Fibroblast of peridontal ligament (primary cell): ENCODE measurements at regions not wholly inside any gene's neighbourhood (a gene's known extent, or its start where the extent isn't known, plus 50 kb on each side); places are given as distances from the start of the nearest gene placed in this dataset.
"Not testable (repeated sequence)": the region's sequence is repeated elsewhere in the genome, so short reads cannot be mapped to it uniquely, and the experiment has no call there.

Experiments used
- DNase-seq: peaks from one replicate; pipeline ENCODE4 v3.0.0-alpha.2; 2010; ENCODE audit errors: extremely low read depth

DNA sequence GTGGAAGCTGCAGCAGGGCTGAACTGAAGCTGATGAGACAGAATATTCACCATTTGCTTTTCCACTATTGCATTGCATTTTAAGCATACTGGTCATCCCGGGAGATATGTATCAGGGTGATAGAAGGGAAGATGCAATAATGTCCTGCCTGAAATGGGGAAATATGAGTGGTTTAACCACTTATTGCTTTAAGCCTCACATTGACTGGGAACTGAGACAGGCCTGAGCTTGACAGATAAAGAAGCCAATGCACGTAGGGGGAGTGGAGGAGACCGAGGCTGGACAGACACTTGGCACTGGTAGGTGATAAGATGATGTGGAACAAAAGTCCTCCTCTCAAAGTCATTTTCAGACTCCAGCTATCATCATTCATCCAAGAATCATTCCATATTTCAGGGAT, 911.7 kb upstream of the NCAM2 start:
- no peak for DNase-seq

DNA sequence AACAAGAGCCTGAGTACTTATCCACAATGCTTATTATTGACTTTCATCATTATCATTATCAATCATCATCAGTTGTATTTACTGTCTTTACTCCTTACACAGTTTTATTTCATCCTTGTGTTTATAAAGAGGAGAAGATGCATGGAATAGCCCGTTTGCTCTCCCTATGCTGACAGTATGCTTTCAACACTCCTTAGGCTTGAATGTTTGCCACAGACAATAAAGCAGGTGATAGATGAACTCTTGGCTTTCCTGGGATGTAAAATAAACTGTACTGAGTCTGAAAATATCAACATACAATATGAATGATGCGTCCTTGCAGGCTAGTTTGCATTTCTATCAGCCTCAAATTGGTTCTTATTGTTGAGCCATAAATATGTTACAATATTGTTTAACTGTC, 891.8 kb upstream of the NCAM2 start:
- DNase-seq = no peak

DNA sequence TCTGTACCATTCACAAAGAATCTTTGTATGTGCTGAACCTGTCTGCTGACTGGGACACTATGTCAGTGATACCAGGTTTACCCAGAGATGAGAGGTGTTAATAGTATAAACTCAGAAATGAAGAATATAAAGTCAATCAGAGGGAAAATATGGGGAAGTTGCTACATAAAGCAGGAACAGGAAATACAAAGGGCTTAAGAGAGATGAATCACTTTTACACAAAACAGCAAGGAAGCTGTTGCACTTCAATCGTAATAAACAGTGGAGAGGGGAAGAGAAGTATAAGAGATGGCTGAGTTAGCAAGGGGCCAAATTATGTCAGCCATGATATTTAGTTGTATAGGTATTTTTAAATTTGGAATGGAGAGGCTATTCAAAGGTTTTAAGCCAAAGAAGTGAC, 890.2 kb upstream of the NCAM2 start:
- DNase-seq = no peak

DNA sequence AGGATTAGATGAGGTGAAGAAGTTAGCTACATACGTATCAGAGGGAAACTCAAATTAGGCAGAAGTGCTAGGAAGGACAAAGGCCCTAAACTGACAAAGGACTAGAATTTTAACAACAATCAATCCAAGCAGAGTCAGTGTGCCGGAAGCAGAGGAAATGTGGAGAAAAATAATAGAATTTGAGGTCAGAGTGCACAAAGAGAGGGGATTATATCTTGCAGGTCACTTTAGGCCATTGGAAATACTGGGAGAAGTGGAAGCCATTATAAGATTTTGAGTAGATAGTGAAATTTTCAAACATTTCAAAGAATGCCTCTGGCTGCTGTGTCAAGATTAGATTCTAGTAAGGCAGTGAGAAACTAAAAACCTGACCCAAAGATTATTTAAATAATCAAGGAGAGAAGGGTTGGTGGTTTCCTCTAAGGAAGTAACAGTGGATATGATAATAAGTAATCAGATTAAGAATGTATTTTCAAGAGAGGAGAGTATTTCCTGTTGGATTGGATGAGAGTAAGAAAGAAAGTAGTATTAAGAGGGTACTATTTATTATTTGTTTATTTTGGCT, 889.2 kb upstream of the NCAM2 start:
- no peak for DNase-seq

DNA sequence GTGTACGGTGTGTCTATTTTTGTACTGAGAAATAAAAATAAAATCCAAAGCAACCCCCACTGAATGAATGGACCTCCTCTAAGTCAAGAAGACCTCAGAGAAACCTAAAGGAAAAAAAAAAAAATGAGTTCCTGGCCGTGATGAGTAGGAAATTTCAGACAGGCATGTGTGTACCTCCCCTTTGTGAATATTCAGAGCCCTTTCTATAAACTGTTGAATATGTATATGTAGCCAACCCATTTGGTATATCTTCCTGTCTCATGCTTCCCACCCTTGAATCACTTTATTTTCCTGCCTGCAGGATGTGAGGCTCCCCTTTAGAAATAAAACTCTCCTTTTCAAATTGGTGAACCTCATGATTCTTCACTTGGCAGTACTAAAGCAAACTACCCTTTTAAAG, 887.8 kb upstream of the NCAM2 start:
- DNase-seq = no peak

DNA sequence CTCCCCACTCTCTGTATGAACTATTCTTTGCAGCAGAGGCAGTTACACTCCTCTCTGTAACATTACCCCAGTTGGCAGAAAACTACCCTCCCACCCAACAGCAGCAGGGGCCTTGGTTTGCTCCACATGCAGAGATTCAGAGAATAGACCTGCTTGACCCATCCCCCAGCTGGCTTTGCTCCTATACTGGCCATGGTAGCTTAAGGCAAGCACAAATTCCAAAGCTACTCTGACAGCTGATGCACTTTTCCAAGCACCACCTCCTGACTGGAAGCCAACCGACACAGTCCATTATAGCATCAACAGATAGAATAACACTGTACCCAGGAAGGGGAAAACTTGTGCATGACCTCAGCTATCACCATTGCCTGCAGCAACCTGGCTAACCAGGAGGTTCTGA, 846.5 kb upstream of the NCAM2 start:
- DNase-seq = no peak

DNA sequence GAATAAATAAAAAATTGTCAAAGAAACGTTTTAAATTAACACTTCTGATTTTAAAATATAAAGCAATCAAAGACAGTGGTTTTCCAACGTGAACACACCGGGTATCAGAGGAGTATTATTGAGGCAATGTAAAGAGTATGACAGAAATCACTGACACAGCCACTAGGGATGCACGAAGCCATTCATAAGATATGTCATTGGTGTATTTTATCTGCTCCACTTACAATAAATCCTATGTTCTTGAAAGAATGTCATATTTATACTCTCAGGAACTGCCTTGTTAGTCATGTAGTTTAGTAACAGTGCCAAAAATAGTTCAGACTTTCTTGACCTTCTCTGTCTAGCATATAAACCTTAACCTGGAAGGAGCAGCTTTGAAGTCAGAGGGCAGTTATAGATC, 835.0 kb upstream of the NCAM2 start:
- no peak for DNase-seq

DNA sequence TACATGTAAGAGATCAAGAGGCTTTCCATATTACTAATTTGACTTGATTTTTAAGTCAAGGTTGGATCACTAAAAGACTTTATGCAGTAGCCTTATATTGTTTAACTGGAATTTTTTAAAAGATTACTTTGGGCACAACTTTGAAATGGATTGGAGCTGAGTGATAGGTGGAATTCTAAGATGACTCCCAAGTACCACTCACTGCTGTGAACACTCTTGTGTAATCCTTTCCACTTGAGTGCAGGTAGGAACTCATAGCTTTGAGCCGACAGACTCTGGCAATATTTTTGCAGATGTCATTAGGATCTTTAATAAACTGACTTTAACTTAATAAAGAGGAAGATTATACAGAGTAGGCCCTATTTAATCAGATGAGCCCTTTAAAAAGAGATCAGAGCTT, 831.1 kb upstream of the NCAM2 start:
- no peak for DNase-seq

DNA sequence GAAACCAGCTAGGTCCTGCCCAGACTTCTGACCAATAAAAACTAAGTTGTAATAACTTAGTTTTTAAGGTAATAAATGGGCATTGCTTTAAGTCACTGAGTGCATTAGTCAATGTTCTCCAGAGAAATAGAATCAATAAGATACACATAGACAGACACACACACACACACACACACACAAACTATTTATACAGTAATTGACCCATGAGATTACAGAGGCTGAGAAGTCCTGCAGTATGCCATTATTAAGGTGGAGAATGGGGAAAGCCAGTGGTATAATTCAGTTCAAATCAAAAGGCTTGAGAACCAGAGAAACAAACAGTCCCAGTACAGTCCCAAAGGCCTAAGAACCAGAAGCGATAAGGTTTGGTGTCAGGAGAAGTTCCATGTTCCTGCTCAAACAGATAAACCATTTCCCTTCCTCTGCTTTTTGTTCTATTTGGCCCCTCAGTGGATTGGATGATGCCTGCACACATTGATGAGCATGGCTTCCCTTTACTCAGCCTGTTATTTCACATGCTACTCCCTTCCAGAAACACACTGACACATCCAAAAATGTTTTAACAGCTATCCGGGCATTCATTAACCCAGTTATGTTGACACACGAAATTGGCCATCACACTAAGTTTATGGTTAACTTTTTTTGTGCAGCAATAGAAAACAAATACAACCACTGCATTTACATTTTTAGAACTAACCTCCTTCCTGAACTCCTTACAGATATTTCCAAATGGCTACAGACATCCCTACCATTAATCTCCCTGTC, 828.2 kb upstream of the NCAM2 start:
- no peak for DNase-seq

DNA sequence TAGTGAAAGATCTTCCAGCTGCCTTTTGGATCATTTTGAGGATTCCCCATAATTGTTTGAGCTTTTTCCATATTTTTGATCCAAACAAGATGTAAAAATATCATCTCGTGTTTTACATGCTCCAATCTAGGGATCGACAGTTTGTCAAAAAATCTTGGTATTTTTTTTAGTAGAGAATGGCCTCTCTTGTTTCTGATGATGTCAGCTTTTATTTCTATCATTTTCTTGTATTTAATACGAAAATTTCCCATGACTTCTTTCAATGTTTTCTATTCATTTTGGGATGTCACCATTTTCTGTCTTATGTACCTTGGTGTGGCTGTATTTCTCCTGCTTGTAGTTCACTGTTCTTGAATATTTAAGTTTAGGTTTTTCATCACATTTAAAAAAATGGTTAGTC, 812.0 kb upstream of the NCAM2 start:
- DNase-seq = no peak

DNA sequence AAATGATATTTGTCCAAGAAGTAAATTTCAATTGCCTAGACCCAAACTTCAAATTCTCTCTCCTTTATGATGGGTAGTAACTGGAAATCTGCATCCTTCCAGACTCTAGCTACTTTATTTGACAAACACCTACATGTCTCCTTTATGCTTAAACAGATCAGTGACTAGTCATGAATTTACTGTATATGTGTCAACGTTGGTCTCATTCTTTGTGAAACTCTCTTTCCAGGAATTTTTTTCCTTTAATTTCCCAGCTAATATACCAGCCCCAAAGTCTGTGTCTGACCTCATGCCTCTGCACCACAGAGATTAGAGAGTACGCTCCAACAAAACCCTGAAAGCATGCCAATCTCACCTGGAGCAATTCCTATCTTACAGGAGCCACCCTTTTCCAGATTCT, 811.2 kb upstream of the NCAM2 start:
- no peak for DNase-seq

DNA sequence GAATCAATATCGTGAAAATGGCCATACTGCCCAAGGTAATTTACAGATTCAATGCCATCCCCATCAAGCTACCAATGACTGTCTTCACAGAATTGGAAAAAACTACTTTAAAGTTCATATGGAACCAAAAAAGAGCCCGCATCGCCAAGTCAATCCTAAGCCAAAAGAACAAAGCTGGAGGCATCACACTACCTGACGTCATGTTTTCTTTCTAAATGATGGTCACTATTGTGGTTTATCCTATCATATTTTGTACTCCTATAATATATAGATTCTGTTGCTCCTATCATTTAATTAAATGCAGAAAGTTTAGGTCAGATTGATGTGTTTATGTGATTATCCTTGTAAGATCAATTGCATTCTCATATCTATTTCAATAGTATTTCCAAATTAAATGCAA, 796.9 kb upstream of the NCAM2 start:
- not testable (repeated sequence) for DNase-seq

DNA sequence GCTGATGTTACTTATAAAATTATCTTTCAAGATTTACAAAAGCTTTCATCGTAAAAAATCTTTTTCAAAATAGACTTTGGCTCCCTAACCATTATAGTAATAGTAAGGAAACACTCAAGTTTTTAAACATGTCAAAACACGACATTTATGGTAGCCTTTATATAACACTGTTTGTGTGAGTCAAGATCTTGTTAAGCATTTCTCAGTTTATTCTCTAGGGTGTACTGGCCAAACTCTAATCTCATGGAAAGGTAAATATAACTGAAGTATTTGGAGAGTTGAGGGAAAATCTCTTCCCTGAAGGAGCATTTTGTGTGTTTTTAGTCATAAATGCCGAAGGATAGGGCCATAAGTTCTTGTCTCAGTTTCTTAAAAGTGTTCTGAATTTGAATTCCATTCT, 790.9 kb upstream of the NCAM2 start:
- DNase-seq = no peak

DNA sequence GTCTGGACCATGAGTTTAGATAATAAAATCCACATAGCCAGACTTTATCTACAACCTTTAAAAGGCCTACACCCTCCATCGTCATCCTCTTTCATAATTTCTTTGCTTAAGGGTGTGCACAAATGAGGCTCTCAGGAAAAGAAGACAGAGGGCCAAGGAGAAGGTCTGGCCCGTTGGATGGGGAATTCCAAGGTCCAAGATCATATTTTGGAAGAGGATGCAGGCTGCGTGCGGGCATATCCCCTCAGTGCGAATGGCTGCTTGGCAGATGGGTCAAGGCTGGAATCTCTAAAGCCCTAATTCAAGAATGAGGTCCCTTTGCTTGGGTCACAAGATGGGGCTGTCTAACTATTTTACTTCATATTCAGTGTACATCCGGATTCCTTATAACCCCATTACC, 782.2 kb upstream of the NCAM2 start:
- no peak for DNase-seq

DNA sequence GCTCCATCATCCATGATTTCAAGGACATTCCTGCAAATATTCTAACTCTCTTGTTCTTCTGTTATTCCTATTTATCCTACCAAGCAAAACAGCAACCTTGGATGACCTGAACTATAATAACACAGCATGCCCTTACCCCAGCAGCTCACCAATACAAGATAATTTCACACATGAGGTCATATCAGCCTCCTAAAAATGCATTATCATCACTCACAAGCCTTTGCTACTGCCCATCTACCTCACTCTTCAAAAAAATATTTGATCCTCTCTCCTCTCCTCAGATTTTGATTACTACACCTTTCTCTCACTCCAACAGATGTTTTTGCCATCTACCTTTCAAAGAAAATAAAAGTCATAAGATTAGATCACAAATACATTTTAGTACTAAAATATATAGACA, 777.6 kb upstream of the NCAM2 start:
- no peak for DNase-seq

DNA sequence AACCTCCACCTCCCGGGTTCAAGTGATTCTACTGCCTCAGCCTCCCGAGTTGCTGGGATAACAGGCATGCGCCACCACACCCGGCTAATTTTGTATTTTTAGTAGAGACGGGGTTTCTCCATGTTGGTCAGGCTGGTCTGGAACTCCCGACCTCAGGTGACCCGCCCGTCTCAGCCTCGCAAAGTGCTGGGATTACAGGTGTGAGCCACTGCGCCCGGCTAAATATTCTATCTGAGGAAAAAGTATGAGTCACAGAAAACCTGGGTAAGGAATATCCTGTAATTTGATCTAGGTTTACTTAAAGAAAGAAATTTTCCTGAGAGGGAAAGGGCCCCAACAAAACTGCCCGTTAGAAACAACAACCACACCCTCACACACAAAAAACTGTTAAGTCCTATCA, 776.2 kb upstream of the NCAM2 start:
- not testable (repeated sequence) for DNase-seq

DNA sequence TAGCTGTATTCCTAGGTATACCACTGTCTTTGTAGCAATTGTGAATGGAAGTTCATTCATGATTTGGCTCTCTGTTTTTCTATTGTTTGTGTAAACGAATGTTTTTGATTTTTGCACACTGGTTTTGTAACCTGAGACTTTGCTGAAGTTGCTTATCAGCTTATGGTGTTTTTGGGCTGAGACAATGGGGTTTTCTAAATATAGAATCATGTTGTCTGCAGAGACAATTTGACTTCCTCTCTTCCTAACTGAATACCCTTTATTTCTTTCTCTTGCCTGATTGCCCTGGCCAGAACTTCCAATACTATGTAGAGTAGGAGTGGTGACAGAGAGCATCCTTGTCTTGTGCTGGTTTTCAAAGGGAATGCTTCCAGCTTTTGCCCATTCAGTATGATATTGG, 761.6 kb upstream of the NCAM2 start:
- DNase-seq = not testable (repeated sequence)

DNA sequence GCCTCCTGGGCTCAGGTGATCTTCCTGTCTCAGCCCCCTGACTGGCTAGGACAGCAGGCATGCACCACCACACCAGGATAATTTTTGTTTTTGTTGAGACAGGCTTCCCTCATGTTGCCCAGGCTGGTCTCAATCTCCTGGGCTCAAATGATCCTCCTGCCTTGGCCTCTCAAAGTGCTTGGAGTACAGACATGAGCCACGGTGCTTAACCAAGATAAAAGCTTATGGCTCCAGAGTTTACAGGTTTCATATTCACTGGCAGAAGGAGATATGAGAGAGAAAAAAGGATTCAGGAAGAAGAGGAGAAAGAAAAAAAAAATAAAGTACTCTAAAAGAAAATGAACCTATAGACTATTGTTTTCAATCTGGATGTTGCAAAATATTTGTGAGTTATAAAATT, 748.8 kb upstream of the NCAM2 start:
- no peak for DNase-seq

DNA sequence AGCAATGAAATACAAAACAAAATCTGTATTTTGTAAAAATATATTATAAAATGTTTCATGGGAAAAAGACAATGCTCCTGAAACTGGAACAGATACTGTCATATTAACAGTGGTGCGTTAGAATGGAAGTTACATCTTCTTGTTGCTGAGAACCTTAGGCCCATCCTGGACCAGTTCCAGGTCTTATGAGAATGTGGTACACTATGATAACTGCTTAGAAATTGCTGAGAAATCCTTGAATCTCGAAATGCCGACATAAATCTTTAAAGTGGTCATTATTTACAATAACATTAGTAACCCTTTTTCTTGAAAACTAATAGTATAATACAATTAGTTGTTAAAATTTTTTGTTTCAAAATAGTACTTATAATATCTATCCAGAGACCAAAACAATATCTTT, 747.9 kb upstream of the NCAM2 start:
- no peak for DNase-seq

DNA sequence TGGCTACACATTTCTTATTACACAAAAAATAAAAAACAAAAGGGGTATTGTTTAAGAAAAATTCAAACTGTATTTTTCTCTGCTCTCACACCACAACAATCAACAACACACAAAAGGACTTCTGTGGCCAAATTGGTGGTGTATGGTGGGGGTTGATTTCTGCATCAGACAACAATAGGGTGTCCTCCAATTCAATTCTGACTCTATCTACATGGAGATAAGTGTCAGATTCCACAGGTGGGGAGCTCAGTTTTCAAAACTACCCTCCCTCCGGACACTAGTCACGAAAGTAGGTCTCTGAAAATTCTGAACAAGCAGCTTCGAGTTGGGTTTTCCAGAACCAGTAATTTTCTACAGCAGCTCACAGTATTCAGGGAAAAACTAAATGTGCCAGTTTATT, 744.9 kb upstream of the NCAM2 start:
- no peak for DNase-seq

DNA sequence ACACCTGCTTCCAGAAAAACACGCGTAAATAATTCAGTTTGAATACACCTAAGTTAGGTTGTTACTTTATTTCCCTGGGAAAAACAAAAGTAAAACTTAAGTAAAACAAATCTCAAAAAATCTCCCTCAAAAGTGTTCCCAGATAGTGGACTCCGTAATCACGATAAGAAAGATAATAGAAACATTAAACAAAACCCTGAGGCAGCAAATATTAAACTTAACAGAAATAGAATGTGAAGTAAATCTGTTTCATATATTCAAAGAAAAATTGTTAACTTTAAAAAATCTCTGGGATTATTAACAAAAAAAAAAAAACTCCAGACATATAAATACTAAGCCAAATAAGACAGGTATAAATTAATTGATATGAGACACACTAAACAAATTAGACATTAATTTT, 743.2 kb upstream of the NCAM2 start:
- no peak for DNase-seq

DNA sequence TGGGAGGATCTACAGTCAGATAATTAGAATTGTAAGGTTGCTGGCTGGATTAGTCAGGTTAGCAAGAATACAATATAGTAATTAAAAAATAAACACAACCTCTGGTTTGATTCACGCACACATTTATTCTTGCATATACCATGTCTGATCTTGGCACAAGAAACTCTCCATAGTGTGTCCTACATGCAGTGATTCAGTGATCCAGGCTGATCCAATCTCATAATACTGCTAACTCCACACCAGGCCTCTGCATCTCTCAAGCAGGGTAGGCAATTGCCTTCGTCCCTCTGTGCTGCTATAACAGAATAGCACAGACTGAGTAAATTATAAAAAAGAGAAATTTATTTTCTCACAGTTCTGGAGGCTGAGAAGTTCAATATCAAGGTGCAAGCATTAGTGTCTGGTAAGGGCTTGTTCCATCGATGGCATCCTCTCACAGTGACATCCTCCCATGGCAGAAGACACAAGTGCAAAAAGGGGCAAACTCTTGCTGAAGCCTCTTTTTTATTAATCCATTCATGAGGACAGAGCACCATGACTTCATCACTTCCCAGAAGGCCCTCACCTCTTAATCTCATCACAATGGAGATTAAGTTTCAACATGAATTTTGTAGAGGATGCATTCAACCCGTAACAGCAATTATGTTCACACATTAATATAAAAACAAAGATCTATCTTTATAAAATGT, 741.0 kb upstream of the NCAM2 start:
- no peak for DNase-seq

DNA sequence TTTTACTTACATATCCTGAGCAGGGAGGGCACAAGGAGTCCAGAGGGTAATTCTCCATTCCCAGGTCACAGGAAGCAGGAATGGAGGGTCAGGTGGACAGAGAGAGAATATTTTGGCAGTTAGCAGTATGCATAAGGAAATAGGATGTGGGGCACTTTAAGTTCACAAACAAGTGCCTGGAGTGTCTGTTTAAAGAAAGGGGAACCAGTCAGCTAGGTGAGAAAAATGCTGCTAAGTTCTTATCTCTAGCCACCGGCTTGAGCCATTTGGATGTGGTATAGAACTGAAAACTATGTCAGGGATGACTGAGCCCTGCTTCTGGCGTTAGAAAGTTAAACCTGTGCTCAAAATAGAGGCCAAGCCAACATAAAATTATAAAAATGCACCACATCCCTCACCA, 739.7 kb upstream of the NCAM2 start:
- no peak for DNase-seq
